ENCODE measurements at regions not wholly inside any gene's neighbourhood (a gene's known extent, or its start where the extent isn't known, plus 50 kb on each side); places are given as distances from the start of the nearest gene placed in this dataset.

GRCh38 chr10:132994185-132994796 is 51.9 kb upstream of the CFAP46 start:
- TF ChIP-seq, protein P1, sequence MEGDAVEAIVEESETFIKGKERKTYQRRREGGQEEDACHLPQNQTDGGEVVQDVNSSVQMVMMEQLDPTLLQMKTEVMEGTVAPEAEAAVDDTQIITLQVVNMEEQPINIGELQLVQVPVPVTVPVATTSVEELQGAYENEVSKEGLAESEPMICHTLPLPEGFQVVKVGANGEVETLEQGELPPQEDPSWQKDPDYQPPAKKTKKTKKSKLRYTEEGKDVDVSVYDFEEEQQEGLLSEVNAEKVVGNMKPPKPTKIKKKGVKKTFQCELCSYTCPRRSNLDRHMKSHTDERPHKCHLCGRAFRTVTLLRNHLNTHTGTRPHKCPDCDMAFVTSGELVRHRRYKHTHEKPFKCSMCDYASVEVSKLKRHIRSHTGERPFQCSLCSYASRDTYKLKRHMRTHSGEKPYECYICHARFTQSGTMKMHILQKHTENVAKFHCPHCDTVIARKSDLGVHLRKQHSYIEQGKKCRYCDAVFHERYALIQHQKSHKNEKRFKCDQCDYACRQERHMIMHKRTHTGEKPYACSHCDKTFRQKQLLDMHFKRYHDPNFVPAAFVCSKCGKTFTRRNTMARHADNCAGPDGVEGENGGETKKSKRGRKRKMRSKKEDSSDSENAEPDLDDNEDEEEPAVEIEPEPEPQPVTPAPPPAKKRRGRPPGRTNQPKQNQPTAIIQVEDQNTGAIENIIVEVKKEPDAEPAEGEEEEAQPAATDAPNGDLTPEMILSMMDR (IDR thresholded peaks at IDR 0.05 in 2 of 3, conservative IDR thresholded peaks at IDR 0.05 in 1 of 3; ENCODE audit: borderline replicate concordance in 1 of 3, insufficient read depth in 1 of 3, low read depth in 2 of 3, low read length in 2 of 3), result no peak
- no peak for TF ChIP-seq POLR2A (IDR thresholded peaks at IDR 0.05; ENCODE audit: borderline replicate concordance, extremely low read depth, insufficient read depth, insufficient read length)
- TF ChIP-seq YY1 (IDR thresholded peaks at IDR 0.05; ENCODE audit: extremely low read depth, insufficient replicate concordance, low read depth, low read length), result no peak
- TF ChIP-seq RAD21 (IDR thresholded peaks at IDR 0.05; ENCODE audit: low read depth), result no peak
- TF ChIP-seq EGR1 (IDR thresholded peaks at IDR 0.05; ENCODE audit: low read depth), result no peak
- no peak for TF ChIP-seq JUND (IDR thresholded peaks at IDR 0.05)
- TF ChIP-seq REST (IDR thresholded peaks at IDR 0.05; ENCODE audit: low read depth), result no peak
- TF ChIP-seq ZBTB33 (IDR thresholded peaks at IDR 0.05; ENCODE audit: extremely low read depth, insufficient replicate concordance, low read length), result no peak
